Brain microvascular endothelial cell (primary cell): ENCODE measurements at regions not wholly inside any gene's neighbourhood (a gene's known extent, or its start where the extent isn't known, plus 50 kb on each side); places are given as distances from the start of the nearest gene placed in this dataset.

Experiments
- DNase-seq: peaks from one replicate; pipeline ENCODE4 v3.0.0-alpha.2; 2020
- H3K27ac ChIP-seq: fragments of 250-450 bp; sonication (Bioruptor Pico); 2 replicates; pipeline ENCODE4 v1.5.1; 2020; ENCODE audit warnings: mild to moderate bottlenecking, moderate library complexity
- H3K27me3 ChIP-seq: fragments of 250-450 bp; sonication (Bioruptor Pico); replicated peaks from 2 replicates; pipeline ENCODE4 v1.5.1; 2020; ENCODE audit warnings: mild to moderate bottlenecking
- H3K36me3 ChIP-seq: fragments of 250-450 bp; sonication (Bioruptor Pico); replicated peaks from 2 replicates; pipeline ENCODE4 v1.5.1; 2020; ENCODE audit warnings: mild to moderate bottlenecking
- H3K4me3 ChIP-seq: 2 replicates; pipeline ENCODE4 v1.5.1; 2011; ENCODE audit warnings: low read depth, mild to moderate bottlenecking, control low read depth, low read length, moderate library complexity
- CTCF ChIP-seq: IDR thresholded peaks from 2 replicates; pipeline ENCODE4 v1.5.1; 2011; ENCODE audit warnings: low read depth, mild to moderate bottlenecking, moderate library complexity, low read length, control low read depth, inconsistent platforms; ENCODE audit errors: missing control alignments
- in situ Hi-C: cut with HindIII; loops from 2 replicates; pipeline ENCODE4 v1.10.0; 2017; ENCODE audit warnings: low sequenced_read_pairs, low pct_ligation_motif_present

GRCh38 chr4:18568600-18568999 lies 547.0 kb upstream of the LCORL start:
- TF ChIP-seq CTCF: no peak
- in situ Hi-C loops: no loop called here
- Histone ChIP-seq H3K27ac (no peak overlapping the region), H3K27me3 (no peaks in the 10 kb centered on the region), H3K36me3 (no peaks in the 10 kb centered on the region), H3K4me3 (no peak overlapping the region)
- no peak for DNase-seq

DNA sequence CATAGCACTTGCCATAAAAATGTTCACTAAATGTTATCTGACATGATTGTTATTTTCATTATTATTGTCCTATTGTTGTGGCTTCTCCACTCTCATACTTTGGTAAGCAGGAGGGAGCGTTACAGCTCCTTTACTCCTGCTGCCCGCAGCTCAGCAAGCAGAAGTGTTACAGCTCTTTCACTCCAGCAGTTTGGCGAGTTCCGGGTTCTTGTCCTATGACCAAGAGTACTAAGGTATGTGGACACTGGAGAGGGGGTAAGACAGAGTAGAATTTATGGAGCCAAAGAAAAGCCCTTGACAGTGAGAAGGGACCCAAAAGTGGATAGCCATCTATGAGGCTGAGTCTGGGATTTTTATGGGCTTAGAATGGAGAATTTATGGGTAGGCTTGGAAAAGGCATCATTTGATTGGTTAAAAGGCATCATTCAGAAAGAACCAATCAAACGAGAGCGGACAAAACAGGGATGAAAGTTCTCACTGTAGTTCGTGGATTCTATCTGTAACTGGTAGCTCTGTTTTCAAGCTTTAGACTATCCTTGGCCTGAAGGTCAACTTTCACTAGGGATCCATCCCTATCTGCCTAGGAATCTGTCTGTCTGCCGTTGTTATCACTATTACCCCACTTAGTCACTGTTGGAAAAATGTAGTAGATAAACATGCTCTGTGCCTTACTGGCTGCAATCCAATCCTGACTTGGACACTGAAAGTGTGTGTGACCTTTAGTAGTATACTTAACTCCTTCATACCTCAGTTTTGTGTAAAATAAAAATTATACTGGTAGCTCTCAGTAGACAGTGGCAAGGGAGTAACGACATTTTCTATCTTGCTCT lies 545.6 kb upstream of the LCORL start:
- no peak overlapping the region for H3K4me3 ChIP-seq
- no peaks in the 10 kb centered on the region for H3K27me3 ChIP-seq
- H3K36me3 ChIP-seq: no peaks in the 10 kb centered on the region
- peak; percentile 38 for DNase-seq
- no peak for TF ChIP-seq CTCF
- H3K27ac ChIP-seq: no peak overlapping the region
- in situ Hi-C loops: no loop called here

DNA sequence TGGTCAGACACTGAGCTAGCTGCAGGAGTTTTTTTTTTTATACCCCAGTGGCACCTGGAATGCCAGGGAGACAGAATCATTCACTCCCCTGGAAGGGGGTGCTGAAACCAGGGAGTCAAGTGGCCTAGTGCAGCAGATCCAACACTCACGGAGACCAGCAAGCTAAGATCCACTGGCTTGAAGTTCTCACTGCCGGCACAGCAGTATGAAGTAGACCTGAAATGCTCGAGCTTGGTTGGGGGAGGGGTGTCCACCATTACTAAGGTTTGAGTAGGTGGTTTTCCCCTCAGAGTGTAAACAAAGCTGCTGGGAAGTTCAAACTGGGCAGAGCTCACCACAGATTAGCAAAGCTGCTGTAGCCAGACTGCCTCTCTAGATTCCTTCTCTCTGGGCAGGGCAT lies 537.9 kb upstream of the LCORL start:
- in situ Hi-C loops: no loop called here
- no peak for TF ChIP-seq CTCF
- no peak overlapping the region for H3K27ac ChIP-seq

GRCh38 chr4:18556402-18556801 lies 534.8 kb upstream of the LCORL start:
- Histone ChIP-seq H3K27ac (no peak overlapping the region), H3K27me3 (no peaks in the 10 kb centered on the region), H3K4me3 (no peak overlapping the region), H3K36me3 (no peaks in the 10 kb centered on the region)
- DNase-seq: no peak
- in situ Hi-C loops: no loop called here
- TF ChIP-seq CTCF: no peak

More for the DNA sequence above, 537.9 kb upstream of the LCORL start:
- no peak overlapping the region for H3K4me3 ChIP-seq
- no peaks in the 10 kb centered on the region for H3K36me3 ChIP-seq
- H3K27me3 ChIP-seq: no peaks in the 10 kb centered on the region
- no peak for DNase-seq

GRCh38 chr4:18540349-18540748 lies 518.8 kb upstream of the LCORL start:
- Histone ChIP-seq H3K27me3 (no peaks in the 10 kb centered on the region), H3K27ac (no peak overlapping the region), H3K36me3 (no peaks in the 10 kb centered on the region), H3K4me3 (no peak overlapping the region)
- in situ Hi-C loops: no loop called here
- no peak for TF ChIP-seq CTCF
- no peak for DNase-seq

DNA sequence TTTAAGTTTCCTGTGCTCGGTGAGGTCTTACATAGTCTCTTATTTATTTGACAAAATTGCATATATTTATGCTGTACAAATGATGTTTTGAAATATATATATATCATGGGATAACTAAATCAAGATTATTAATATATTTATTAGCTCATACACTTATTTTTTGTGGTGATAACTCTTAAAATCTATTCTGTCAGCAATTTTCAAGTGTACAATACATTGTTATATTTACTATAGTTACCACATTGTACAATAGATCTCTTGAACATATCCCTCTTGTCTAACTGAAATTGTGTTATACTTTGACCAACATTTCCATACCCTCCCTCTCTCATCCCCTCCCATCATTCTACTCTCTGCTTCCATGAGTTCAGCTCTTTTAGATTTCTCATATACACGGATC lies 516.6 kb upstream of the LCORL start:
- in situ Hi-C loops: no loop called here
- H3K4me3 ChIP-seq: no peak overlapping the region
- TF ChIP-seq CTCF: no peak

More for the DNA sequence above, 516.6 kb upstream of the LCORL start:
- no peak for DNase-seq
- Histone ChIP-seq H3K27ac (no peak overlapping the region), H3K36me3 (no peaks in the 10 kb centered on the region), H3K27me3 (no peaks in the 10 kb centered on the region)
